Heart right ventricle (tissue), 16 donors: ENCODE measurements at regions not wholly inside any gene's neighbourhood (a gene's known extent, or its start where the extent isn't known, plus 50 kb on each side); places are given as distances from the start of the nearest gene placed in this dataset.

Experiments used
- ATAC-seq, 8 donors: fragments of 200-7000 bp; cut with Tn5 transposase; one replicate each; pipeline ENCODE4 v1.9.1; 2020; ENCODE audit warnings: mild to moderate bottlenecking in 8 of 8, moderate library complexity in 8 of 8, moderate number of reproducible peaks in 1 of 8
- DNase-seq, 2 donors: peaks; one replicate each; pipeline ENCODE4 v3.0.0-alpha.2; 2020
- H3K27ac ChIP-seq, 10 donors: fragments of 200-600 bp; sonication (generic) in 2 of 10; one replicate each; pipeline versions ENCODE4 v1.5.0 to v1.8.0; 2020 to 2022; ENCODE audit warnings: mild to moderate bottlenecking in 3 of 10
- H3K27me3 ChIP-seq, 7 donors: fragments of 200-600 bp; one replicate each; pipeline ENCODE4 v1.8.0; 2021 to 2022; ENCODE audit warnings: mild to moderate bottlenecking in 2 of 7
- H3K36me3 ChIP-seq, 9 donors: fragments of 200-600 bp; sonication (generic) in 1 of 9; one replicate each; pipeline versions ENCODE4 v1.5.0 to v1.8.0; 2020 to 2022; ENCODE audit warnings: mild to moderate bottlenecking in 2 of 9
- H3K4me1 ChIP-seq, 9 donors: fragments of 200-600 bp; sonication (generic) in 1 of 9; one replicate each; pipeline versions ENCODE4 v1.5.0 to v1.8.0; 2020 to 2022; ENCODE audit warnings: mild to moderate bottlenecking in 4 of 9
- H3K4me3 ChIP-seq, 10 donors: fragments of 200-600 bp; sonication (generic) in 2 of 10; one replicate each; pipeline versions ENCODE4 v1.5.0 to v1.8.0; 2020 to 2022; ENCODE audit warnings: mild to moderate bottlenecking in 7 of 10, moderate library complexity in 2 of 10
- H3K9me3 ChIP-seq, 11 donors: fragments of 200-600 bp in 10 of 11; sonication (generic) in 2 of 11; one replicate each; pipeline versions ENCODE4 v1.5.0 to v1.8.0; 2013 to 2022; ENCODE audit warnings: mild to moderate bottlenecking in 2 of 11, control low read depth in 1 of 11, moderate library complexity in 1 of 11
- whole genome bisulfite sequencing, 2 donors: extraction: QIAGEN DNeasy Blood & Tissue Kit; methylation state at CpG; one replicate each; pipeline ENCODE4 v1.1.7; 2013; ENCODE audit warnings: inconsistent platforms in 1 of 2; 5-methylcytosine and 5-hydroxymethylcytosine counted together
- intact Hi-C, 10 donors: fragments of 100-400 bp; cut with DNase I; formaldehyde crosslinking; loops; one replicate each; pipeline versions ENCODE4 v1.11.1 to v1.14.2; 2022
- TF ChIP-seq, protein P1 (sequence below), 9 donors: fragments of 200-600 bp; sonication (generic) in 2 of 9; IDR thresholded peaks; one replicate each; pipeline versions ENCODE4 v1.5.0 to v1.8.0; 2021 to 2022; ENCODE audit warnings: antibody characterized with exemption in 9 of 9, mild to moderate bottlenecking in 5 of 9, moderate library complexity in 1 of 9
- donor health status: Arrhythmogenic right ventricular cardiomyopathy.
- donor health status: ischemic (EF 13 %, LVEDD 7.1; RV severe dilation, severe dysfunction).
- donor health status: healthy with polysubstance abuse.
- donor health status: DM: no; HTN: yes; CAD: no.
- donor health status: DM: no; HTN: no; CAD: no.
- donor health status: ischemic (EF 25% LVEDD 6.9; RV normal size, moderate dysfunction).
- donor health status: ischemic (EF 25% LVEDD 5.7; RV mildly dilated, moderate dysfunction).
- donor health status: healthy.
- donor health status: DM: yes; HTN: yes; CAD: no.
- donor health status: Ischemic cardiomyopathy.
- donor health status: ischemic (EF 35%, LVEDD 5.7; RV mildly dilated, moderate dysfunction).
- donor health status: nonischemic (EF 11% LVEDD 7.7; RV severe dilation, severe dysfunction).
- donor health status: DM: yes; HTN: yes; CAD: no.
- donor health status: PGD.
- donor health status: ischemic (EF 29% LVEDD 5.4; RV normal size, mild dysfunction).
- donor health status: nonischemic (EF 23%, LVEDD 6.1; RV moderate dilation, normal function).

DNA sequence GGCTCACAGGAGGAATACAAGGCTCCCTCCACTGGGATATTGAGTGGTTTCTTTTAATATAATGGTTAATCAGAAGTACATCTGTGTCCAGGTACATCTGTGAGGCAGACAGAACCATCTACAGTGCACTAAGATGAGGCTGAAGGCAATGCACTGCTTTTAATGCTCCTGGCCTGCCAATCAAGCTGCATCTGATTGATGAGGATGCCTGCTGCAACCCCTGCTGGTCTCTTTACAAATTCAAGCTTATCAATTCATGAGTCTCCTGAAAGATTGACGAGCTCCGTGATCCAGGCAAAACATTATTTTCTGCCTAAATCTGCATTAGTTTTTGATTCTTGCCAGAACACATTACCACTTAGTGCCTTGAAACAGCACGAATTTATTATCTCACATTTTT is 1139.1 kb downstream of the AACS start:
- intact Hi-C loops: no loop called here
- Histone ChIP-seq H3K4me3 (no peak overlapping the region), H3K27ac (no peak overlapping the region), H3K9me3 (peaks cover 0 to 6% (median 0%) of the 10 kb centered on the region in 11 donors), H3K27me3 (peaks cover 0 to 38% (median 0%) of the 10 kb centered on the region in 7 donors), H3K4me1 (no peaks in the 10 kb centered on the region), H3K36me3 (no peaks in the 10 kb centered on the region)
- DNase-seq (no peak), ATAC-seq (no peak)
- WGBS, 2 donors: 30 to 38% methylated on average over 3 of the region's 3 CpGs
- TF ChIP-seq, protein P1, sequence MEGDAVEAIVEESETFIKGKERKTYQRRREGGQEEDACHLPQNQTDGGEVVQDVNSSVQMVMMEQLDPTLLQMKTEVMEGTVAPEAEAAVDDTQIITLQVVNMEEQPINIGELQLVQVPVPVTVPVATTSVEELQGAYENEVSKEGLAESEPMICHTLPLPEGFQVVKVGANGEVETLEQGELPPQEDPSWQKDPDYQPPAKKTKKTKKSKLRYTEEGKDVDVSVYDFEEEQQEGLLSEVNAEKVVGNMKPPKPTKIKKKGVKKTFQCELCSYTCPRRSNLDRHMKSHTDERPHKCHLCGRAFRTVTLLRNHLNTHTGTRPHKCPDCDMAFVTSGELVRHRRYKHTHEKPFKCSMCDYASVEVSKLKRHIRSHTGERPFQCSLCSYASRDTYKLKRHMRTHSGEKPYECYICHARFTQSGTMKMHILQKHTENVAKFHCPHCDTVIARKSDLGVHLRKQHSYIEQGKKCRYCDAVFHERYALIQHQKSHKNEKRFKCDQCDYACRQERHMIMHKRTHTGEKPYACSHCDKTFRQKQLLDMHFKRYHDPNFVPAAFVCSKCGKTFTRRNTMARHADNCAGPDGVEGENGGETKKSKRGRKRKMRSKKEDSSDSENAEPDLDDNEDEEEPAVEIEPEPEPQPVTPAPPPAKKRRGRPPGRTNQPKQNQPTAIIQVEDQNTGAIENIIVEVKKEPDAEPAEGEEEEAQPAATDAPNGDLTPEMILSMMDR (IDR thresholded peaks at IDR 0.05): no peak

DNA sequence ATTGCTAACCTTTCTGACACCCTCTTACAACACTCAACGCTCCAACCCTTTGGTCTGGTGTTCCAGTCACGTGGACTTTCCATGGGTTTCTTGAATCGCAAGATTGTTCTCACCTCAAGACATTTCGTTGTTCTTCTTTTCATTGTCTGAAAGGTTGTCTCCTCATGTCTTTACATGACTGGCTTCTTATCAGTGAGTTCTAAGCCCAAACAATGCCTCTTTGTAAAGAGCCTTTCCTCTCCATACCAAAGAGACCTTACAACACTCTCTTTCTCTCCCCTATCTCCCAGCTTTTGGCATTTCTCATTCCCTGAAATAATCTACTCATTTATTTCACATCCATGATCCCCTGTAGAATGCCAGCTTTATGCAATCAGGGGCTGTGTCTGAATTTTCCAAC is 1144.8 kb downstream of the AACS start:
- TF ChIP-seq, protein P1 (IDR thresholded peaks at IDR 0.05): no peak
- no peak for ATAC-seq
- WGBS, 2 donors: 48 to 54% methylated on average over 4 of the region's 4 CpGs
- Histone ChIP-seq H3K9me3 (peaks cover 0 to 6% (median 0%) of the 10 kb centered on the region in 11 donors), H3K4me3 (no peak overlapping the region), H3K27me3 (peaks cover 0 to 17% (median 0%) of the 10 kb centered on the region in 7 donors), H3K36me3 (no peaks in the 10 kb centered on the region), H3K4me1 (no peaks in the 10 kb centered on the region), H3K27ac (no peak overlapping the region)
- no peak for DNase-seq
- intact Hi-C loops: no loop called here

DNA sequence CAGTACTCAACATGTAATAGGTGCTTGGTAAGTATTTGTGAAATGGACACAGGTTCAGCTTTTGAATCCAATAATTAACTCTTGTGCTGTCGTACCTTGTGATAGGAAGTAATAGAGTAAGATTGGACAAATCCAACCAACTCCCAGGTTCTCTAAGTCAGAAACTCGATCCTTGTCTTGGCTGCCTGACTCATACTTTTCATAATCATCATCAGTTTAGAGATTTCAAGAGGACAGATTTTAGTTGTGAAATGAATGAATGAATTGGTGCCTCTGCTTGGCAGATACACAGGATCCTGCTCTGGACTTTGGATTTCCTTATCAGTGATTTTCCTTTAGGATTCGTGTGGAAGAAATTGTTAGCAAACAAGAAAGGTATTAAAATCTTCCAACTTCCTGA is 1145.2 kb downstream of the AACS start:
- intact Hi-C loops: no loop called here
- Histone ChIP-seq H3K27me3 (peaks cover 0 to 19% (median 0%) of the 10 kb centered on the region in 7 donors), H3K4me3 (no peak overlapping the region), H3K27ac (no peak overlapping the region), H3K36me3 (no peaks in the 10 kb centered on the region), H3K9me3 (peaks cover 0 to 6% (median 0%) of the 10 kb centered on the region in 11 donors), H3K4me1 (no peaks in the 10 kb centered on the region)
- ATAC-seq: no peak
- 64 to 67% methylated on average over 3 of the region's 3 CpGs for WGBS, 2 donors
- TF ChIP-seq, protein P1 (IDR thresholded peaks at IDR 0.05): no peak
- no peak for DNase-seq

DNA sequence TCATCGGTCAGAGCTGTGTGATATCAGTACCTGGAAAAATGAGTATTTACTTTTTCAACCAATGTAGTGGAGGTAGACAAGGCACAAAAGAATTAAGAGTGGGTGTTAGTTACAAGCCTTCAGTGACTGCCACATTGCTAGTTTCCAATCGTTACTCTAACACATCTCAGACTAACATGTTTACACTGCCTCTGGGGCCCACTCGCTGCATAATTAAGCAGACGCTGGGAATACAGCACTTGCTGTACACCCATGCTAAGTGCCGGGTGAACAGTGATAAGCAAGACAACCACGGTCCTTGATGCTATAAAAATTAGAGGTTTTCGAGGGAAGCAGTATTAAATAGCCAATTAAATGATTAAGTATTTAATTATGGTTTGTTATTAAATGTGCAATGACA is 1147.6 kb downstream of the AACS start:
- intact Hi-C loops: no loop called here
- Histone ChIP-seq H3K27me3 (peaks cover 0 to 17% (median 3%) of the 10 kb centered on the region in 7 donors), H3K27ac (no peak overlapping the region), H3K36me3 (no peaks in the 10 kb centered on the region), H3K9me3 (no peaks in the 10 kb centered on the region), H3K4me3 (no peak overlapping the region), H3K4me1 (no peaks in the 10 kb centered on the region)
- TF ChIP-seq, protein P1 (IDR thresholded peaks at IDR 0.05): no peak
- DNase-seq (no peak), ATAC-seq (no peak)
- WGBS, 2 donors: 68 to 75% methylated on average over 7 of the region's 7 CpGs
